NCI-H187 (cell line): ENCODE measurements at regions not wholly inside any gene's neighbourhood (a gene's known extent, or its start where the extent isn't known, plus 50 kb on each side); places are given as distances from the start of the nearest gene placed in this dataset.
"Not testable (repeated sequence)": the region's sequence is repeated elsewhere in the genome, so short reads cannot be mapped to it uniquely, and the experiment has no call there.

ENCODE experiments used
- DNase-seq, 2 experiments: peaks; one replicate each; lab custom pipeline; 2025; lab: John Stamatoyannopoulos, UW

DNA sequence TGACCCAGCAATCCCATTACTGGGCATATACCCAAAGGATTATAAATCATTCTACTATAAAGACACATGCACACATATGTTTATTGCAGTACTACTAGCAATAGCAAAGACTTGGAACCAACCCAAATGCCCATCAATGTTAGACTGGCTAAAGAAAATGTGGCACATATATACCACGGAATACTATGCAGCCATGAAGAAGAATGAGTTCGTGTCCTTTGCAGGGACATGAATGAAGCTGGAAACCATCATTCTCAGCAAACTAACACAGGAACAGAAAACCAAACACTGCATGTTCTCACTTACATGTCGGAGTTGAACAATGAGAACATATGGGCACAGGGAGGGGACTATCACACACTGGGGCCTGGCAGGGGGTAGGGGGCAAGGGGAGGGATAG lies 183.0 kb downstream of the HACE1 start:
- DNase-seq = not testable (repeated sequence)

DNA sequence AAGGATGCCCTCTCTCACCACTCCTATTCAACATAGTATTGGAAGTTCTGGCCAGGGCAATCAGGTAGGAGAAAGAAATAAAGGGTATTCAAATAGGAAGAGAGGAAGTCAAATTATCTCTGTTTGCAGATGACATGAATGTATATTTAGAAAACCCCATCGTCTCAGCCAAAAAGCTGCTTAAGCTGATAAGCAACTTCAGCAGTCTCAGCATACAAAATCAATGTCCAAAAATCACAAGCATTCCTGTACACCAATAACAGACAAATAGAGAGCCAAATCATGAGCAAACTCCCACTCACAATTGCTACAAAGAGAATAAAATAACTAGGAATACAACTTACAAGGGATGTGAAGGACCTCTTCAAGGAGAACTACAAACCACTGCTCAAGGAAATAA lies 184.6 kb downstream of the HACE1 start:
- DNase-seq = not testable (repeated sequence)

GRCh38 chr6:104673078-104673477 lies 186.6 kb downstream of the HACE1 start:
- DNase-seq = not testable (repeated sequence)

- DNase-seq = not testable (repeated sequence)
Measured at GRCh38 chr6:104671591-104671891, 188.2 kb downstream of the HACE1 start.

DNA sequence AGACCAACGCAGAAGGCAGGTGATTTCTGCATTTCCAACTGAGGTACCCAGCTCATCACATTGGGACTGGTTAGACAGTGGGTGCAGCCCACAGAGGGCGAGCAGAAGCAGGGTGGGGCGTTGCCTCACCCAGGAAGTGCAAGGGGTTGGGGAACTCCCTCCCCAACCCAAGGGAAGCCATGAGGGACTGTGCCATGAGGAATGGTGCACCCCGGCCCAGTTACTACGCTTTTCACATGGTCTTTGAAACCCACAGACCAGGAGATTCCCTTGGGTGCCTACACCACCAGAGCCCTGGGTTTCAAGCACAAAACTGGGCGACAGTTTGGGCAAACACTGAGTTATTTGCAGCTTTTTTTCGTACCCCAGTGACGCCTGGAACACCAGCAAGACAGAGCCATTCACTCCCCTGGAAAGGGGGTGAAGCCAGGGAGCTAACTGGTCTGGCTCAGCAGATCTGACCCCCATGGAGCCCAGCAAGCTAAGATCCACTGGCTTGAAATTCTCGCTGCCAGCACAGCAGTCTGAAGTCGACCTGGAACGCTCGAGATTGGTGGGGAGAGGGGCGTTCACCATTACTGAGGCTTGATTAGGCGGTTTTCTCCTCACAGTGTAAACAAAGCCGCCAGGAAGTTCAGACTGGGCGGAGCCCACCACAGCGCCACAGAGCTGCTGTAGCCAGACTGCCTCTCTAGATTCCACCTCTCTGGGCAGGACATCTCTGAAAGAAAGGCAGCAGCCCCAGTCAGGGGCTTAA lies 188.7 kb downstream of the HACE1 start:
- DNase-seq = not testable (repeated sequence)

DNA sequence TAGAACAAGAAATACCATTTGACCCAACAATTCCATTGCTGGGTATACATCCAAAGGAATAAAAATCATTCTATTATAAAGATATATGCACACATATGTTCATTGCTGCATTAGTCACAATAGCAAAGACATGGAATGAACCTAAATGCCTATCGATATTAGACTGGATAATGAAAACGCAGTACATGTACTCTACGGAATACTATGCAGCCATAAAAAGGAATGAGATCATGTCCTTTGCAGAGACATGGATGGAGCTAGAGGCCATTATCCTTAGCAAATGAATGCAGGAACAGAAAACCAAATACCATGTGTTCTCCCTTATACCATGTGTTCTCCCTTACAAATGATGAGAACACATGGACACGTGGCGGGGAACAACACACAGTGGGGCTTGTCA lies 190.2 kb downstream of the HACE1 start:
- DNase-seq = no peak

GRCh38 chr6:104656235-104656634 lies 203.5 kb downstream of the HACE1 start:
- DNase-seq = no peak

DNA sequence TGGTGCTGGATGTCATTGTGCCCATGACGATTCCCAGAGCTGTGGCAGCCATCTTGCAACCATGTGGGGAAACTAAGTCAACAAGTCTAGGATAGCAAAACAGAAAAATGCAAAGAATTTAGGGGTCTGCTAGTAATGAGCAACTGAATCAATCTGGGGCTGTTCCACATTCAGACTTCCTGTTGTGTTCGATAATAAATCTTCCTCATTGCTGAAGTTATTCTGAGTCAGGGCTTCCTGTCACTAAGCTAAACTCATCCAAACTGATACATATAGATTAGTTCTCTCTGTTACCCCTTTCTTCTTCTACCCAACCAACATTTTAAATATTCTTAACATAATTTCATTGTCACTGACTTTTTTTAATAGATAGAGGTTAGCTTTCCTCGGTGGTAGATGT lies 205.9 kb downstream of the HACE1 start:
- DNase-seq = no peak

- DNase-seq = no peak
Measured at GRCh38 chr6:104648347-104648746, 211.4 kb downstream of the HACE1 start.

GRCh38 chr6:104644848-104645247 lies 214.9 kb downstream of the HACE1 start:
- DNase-seq = no peak

DNA sequence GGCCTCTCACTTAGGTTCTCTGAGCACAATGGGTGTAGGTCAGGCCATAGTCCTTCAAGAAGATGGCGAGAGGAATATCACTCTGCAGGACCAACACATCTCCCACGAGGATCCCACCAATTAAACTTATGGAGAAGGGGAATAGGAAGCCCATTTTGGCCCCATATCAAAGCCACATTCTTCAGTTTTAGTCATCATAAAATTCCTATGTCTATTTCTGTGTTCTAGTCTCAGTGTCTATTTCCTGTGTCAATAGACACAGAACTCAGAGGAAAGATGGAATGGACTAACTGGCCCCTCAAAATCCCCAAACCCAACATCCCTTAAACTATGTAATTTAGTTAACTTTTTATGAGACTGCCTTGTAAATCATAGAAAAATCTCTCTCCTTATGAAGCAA lies 216.8 kb downstream of the HACE1 start:
- DNase-seq = no peak

DNA sequence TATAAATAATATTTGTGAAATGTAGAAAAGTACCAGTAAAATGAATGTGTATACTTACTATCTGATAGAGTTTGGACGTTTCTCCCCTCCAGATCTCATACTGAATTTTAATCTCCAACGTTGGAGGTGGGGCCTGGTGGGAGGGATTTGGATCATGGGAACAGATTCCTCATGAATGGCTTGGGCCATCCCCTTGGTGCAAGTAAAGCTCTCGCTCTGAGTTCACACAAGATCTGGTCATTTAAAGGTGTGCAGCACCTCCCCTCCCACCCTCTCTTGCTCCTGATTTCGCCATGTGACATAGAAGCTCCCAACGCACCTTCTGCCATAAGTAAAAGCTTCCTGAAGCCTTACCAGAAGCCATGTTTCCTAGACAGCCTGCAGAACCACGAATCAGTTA lies 219.0 kb downstream of the HACE1 start:
- no peak for DNase-seq

DNA sequence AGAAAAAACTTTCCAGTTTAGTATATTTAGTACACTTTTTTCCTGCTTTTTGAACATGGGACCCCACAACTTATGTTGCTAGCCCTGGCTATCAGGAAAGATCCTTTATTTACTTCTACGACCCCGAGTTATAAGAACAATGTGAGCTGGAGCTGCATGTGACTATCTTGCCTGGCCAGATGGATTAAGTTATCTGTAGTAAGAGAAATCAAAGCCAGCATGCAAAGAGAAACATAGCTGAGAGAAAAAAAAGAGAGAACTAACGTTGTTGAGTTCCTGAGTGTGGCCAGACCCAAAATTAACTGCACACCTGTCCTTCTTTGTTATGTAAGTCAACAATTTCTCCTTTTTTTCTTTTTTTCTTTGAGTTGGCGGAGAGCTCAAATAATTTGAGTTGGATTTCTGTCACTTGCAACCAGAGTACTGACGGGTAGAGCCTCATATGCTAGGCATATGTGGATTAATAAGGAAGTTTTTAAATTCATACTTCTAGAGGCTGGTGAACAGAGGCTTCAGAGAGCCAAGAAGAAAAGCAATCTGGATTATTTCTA lies 219.5 kb downstream of the HACE1 start:
- DNase-seq = no peak

GRCh38 chr6:104639668-104640067 lies 220.1 kb downstream of the HACE1 start:
- DNase-seq = no peak

DNA sequence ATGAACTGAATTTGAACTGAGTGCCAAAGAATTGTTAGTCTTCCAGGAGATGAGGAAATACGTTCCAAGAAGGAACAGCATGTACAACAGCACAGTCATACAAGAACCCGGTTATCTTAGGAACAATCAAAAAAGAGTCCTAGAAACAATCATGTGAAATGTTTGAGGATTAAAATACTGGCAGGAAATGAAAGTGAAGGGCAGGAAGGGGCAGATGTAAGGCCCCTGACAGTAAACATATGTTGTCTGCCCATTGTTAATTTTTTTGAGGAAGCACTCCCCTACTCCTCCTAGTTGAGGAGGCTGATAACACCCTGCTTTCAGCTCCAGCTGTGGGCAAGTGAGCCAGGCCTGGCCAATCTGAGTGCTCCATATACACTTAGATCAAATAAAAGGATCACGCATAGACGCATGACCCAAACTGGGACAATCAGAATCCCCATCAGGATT lies 220.9 kb downstream of the HACE1 start:
- no peak for DNase-seq

GRCh38 chr6:104633125-104633524 lies 226.6 kb downstream of the HACE1 start:
- DNase-seq = no peak

DNA sequence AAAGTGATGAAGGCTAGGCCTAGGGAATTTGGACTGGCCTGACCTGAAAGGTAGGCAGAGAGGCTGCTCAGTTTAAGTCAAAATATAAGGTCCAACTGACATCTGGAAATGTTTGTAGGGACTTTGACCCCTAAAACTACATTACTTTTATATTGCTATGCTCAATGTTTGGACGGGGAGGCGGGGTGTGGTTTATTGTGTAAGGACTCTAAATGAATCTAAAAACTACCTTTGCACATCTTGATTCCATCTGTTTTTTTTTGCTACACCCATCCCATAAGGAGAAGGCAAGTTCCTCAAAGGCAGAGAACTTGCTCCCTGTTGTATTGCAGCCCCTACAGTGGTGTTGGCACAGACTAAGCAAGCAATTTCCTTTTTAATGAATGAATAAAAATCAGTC lies 227.1 kb downstream of the HACE1 start:
- DNase-seq = no peak

DNA sequence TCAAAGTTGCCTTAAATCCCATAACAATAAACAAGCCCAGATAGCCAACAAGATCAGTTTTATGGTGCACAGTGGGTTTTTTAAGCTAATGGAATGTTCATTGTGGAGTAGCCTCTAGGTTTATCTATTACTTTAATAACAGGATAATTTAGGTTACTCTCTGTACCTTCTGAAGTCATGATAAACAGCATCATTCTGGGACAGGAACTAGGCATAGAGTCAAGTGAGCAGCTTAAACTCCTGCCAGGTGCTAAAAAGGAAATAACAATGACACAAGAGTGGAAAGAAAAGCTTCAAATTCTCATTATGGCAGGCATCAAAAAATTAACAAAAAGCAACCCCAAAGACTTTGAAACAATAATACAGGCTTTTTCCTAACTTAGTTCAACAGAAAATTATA lies 228.8 kb downstream of the HACE1 start:
- no peak for DNase-seq

DNA sequence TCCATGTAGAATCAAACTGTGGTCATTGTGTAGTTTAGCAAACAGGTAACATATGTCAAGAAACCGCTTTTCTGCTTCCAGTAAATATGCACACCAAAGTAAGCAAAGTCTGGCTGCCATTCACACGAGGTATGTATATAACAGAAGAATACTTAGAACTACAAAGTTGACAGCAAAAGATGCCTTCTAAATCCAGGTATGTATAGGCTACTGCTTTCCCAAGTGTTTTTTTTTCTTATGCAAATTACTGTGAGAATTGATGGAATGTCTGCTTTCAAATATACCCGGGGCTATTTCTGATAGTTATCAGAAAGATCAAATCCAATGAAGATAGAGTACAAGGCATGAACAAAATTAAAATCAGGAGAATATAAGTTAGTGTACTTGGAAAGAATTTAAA lies 229.2 kb downstream of the HACE1 start:
- no peak for DNase-seq

DNA sequence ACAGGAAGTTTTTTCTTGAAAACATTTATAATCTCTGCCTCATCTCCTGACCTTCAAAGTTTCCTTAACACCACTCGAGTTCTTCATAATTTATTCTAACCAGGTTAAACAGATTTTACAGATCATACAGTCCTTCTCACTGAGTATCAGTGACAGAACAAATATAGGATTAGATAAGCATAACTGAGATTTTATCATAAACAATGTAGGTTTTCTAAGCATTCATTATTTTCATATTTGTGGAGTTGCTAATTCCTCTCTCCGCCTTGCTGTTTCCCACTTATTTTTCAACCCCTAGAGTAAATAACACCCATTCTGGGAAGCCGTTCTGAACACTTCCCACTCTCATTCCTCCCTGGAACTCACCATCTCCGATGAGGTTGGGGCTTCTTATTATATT lies 229.9 kb downstream of the HACE1 start:
- DNase-seq = no peak

DNA sequence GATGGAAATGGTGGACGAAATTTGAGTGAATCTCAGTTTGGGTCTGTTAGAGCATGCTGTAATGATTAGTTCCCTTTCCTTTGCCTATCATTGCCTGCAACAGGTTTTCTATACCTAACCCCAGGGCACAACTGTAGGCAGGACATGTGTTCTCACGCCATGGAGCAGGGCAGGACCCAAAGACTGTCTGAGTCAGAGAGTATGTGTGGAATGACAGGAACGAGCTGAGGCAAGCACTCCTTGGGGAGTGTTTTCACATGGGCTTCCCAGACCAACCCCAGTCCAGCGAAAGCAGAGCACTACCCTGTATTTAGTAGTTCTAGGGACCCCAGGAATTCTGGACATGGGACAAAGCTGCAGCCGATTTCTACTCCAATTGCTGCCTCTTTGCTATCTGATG lies 234.2 kb downstream of the HACE1 start:
- no peak for DNase-seq

DNA sequence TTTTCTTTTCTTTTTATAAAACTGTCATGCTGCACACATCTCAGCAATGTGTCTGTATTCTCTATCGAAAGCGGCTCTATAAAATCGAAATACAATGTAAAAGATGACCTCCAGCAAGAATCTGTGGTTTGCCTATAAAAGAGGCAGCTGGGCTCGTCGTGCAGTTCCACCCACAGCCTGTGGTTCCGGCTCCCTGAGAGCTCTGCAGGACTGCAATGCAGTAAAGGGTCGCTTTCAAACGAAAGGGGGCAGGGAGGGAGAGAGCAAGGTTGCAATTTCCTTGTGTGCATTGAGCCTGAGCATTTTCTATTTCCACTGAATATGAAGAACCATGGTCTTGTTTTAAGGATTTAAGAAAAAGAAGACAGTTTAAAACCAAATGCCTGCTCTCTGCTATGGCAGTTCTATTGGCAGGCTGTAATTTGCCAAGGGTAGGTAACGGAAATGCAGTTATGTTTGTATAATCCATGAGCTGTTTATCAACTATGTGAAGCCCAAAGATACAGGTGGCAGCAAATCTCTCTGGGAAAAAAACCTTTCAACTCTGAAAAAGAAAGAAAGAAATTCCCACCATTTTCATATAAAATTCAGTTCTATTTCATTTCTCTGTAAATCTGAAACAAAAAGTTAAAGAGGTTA lies 236.5 kb downstream of the HACE1 start:
- DNase-seq = no peak

DNA sequence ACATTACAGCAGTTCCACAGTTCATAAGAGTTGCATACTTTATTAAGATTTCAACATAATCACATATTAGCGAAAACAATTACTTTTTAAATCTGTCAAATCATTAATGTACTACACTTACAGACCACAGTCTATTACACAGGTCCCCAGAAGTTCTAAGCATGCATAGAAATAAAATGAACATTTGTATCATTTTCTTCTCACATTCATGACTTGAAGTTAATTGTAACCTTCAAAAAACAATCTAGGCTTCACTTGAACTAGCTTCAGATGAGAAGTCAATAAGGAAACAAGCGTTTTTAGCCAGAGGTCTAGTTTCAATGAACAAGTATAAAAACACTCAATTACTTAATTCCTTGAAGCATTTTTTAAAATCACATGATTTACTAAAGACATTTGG lies 238.3 kb downstream of the HACE1 start:
- DNase-seq = no peak

DNA sequence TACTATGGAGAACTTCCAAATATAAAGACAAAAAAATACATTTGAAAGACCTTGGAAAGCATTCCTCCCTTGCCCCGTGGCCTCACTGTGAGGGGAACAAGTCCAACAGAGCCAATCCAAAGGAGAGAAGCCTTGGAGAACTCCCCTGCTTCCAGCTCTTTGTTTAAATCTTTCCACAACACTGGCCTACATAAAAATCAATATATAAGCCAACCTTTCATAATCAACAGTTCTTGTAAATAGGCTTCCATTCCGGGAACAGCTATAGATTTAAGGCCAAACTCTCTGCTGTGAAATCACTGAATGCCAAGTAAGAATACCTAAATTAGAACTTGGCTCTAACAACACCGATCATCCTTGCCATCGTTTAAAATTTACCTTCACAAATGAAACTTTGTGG lies 242.1 kb downstream of the HACE1 start:
- DNase-seq = no peak
